PC-9 (cell line): ENCODE measurements at regions not wholly inside any gene's neighbourhood (a gene's known extent, or its start where the extent isn't known, plus 50 kb on each side); places are given as distances from the start of the nearest gene placed in this dataset.

Experiments
- BruUV-seq: library from RNA; stranded (reverse); fragments of 400-500 nt; replicated peaks from 2 replicates; lab custom pipeline; 2021; lab: Mats Ljungman, UMichigan
- CTCF ChIA-PET: fragments of 300-600 bp; sonication (Branson Sonifier 250); formaldehyde crosslinking; loops from one replicate; lab custom pipeline; 2022; ENCODE audit warnings: antibody characterized with exemption; lab: Charles Lee
- POLR2A ChIA-PET: fragments of 300-600 bp; sonication (Branson Sonifier 250); formaldehyde crosslinking; loops from one replicate; lab custom pipeline; 2022; ENCODE audit warnings: antibody characterized with exemption; ENCODE audit not compliant: unreplicated experiment; lab: Charles Lee
- DNase-seq, 2 experiments: peaks; one replicate each; pipeline versions ENCODE4 v3.0.0 to v3.0.0-alpha.2; 2015 to 2022; ENCODE audit warnings: mixed read lengths in 1 of 2
- H2AFZ ChIP-seq: fragments of 200-600 bp; sonication (generic); 2 replicates; pipeline ENCODE4 v1.8.1; 2017; ENCODE audit warnings: antibody characterized with exemption
- H3F3A ChIP-seq: fragments of 200-600 bp; sonication (generic); 2 replicates; pipeline ENCODE4 v1.8.1; 2017; ENCODE audit warnings: antibody characterized with exemption, mild to moderate bottlenecking, low read depth; ENCODE audit not compliant: insufficient read depth
- H3K27ac ChIP-seq: fragments of 200-600 bp; sonication (generic); 2 replicates; pipeline ENCODE4 v1.6.1; 2016; ENCODE audit warnings: mixed run types
- H3K27me3 ChIP-seq: fragments of 200-600 bp; sonication (generic); 2 replicates; pipeline ENCODE4 v1.6.1; 2016; ENCODE audit warnings: low read depth, mixed run types; ENCODE audit not compliant: insufficient read depth
- H3K36me3 ChIP-seq: fragments of 200-600 bp; sonication (generic); 2 replicates; pipeline ENCODE4 v1.6.1; 2016; ENCODE audit warnings: low read depth, mixed run types
- H3K4me1 ChIP-seq: fragments of 200-600 bp; sonication (generic); replicated peaks from 2 replicates; pipeline ENCODE4 v1.6.1; 2016; ENCODE audit warnings: mixed run types; ENCODE audit not compliant: insufficient read depth
- H3K4me2 ChIP-seq: fragments of 200-600 bp; sonication (generic); 2 replicates; pipeline ENCODE4 v1.6.1; 2017; ENCODE audit warnings: mixed run types
- H3K4me3 ChIP-seq: fragments of 200-600 bp; sonication (generic); 2 replicates; pipeline ENCODE4 v1.6.1; 2016; ENCODE audit warnings: mixed run types
- H3K79me2 ChIP-seq: fragments of 200-600 bp; sonication (generic); 2 replicates; pipeline ENCODE4 v1.6.1; 2017; ENCODE audit warnings: low read depth, mixed run types
- H3K9me2 ChIP-seq: fragments of 200-600 bp; sonication (generic); 2 replicates; pipeline ENCODE4 v1.8.1; 2017; ENCODE audit warnings: mild to moderate bottlenecking; ENCODE audit not compliant: insufficient read depth
- H3K9me3 ChIP-seq: fragments of 200-600 bp; sonication (generic); 2 replicates; pipeline ENCODE4 v1.8.1; 2016; ENCODE audit warnings: low read depth; ENCODE audit not compliant: insufficient read depth
- H4K20me1 ChIP-seq: fragments of 200-600 bp; sonication (generic); 2 replicates; pipeline ENCODE4 v1.8.1; 2017; ENCODE audit not compliant: insufficient read depth
- EZH2 ChIP-seq: fragments of 200-600 bp; sonication (generic); IDR thresholded peaks from 2 replicates; pipeline ENCODE4 v1.8.0; 2017; ENCODE audit warnings: antibody characterized with exemption, low read depth
- intact Hi-C: fragments of 100-400 bp; cut with micrococcal nuclease; formaldehyde crosslinking; loops from one replicate; pipeline ENCODE4 v1.10.0; 2022; ENCODE audit not compliant: unreplicated experiment
- TF ChIP-seq, protein P1 (sequence below): fragments of 200-600 bp; sonication (generic); conservative IDR thresholded peaks from 2 replicates; pipeline ENCODE4 v1.6.1; 2017; ENCODE audit warnings: mixed run types, antibody characterized with exemption, mild to moderate bottlenecking, moderate library complexity

- no peak for DNase-seq
- Histone ChIP-seq H3F3A (peaks cover 6% of the 10 kb centered on the region; the same call in 1 of the 2 replicates), H3K79me2 (no peaks in the 10 kb centered on the region), H3K4me1 (no peaks in the 10 kb centered on the region), H3K27me3 (no peaks in the 10 kb centered on the region), H3K9me3 (peaks cover 34% of the 10 kb centered on the region; the same call in 1 of the 2 replicates), H3K4me2 (no peak overlapping the region), H3K27ac (no peak overlapping the region), H4K20me1 (no peaks in the 10 kb centered on the region), H3K4me3 (no peak overlapping the region), H3K9me2 (no peaks in the 10 kb centered on the region), H2AFZ (no peak overlapping the region), H3K36me3 (no peaks in the 10 kb centered on the region)
- intact Hi-C loops: no loop called here
- BruUV-seq: no TSS peak
- ChIA-PET POLR2A (no interaction called here), CTCF (no interaction called here)
- TF ChIP-seq, protein P1, sequence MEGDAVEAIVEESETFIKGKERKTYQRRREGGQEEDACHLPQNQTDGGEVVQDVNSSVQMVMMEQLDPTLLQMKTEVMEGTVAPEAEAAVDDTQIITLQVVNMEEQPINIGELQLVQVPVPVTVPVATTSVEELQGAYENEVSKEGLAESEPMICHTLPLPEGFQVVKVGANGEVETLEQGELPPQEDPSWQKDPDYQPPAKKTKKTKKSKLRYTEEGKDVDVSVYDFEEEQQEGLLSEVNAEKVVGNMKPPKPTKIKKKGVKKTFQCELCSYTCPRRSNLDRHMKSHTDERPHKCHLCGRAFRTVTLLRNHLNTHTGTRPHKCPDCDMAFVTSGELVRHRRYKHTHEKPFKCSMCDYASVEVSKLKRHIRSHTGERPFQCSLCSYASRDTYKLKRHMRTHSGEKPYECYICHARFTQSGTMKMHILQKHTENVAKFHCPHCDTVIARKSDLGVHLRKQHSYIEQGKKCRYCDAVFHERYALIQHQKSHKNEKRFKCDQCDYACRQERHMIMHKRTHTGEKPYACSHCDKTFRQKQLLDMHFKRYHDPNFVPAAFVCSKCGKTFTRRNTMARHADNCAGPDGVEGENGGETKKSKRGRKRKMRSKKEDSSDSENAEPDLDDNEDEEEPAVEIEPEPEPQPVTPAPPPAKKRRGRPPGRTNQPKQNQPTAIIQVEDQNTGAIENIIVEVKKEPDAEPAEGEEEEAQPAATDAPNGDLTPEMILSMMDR: no peak
- TF ChIP-seq EZH2: no peak
Measured at GRCh38 chr1:148315071-148315811, 163.2 kb upstream of the NBPF11 start.

DNA sequence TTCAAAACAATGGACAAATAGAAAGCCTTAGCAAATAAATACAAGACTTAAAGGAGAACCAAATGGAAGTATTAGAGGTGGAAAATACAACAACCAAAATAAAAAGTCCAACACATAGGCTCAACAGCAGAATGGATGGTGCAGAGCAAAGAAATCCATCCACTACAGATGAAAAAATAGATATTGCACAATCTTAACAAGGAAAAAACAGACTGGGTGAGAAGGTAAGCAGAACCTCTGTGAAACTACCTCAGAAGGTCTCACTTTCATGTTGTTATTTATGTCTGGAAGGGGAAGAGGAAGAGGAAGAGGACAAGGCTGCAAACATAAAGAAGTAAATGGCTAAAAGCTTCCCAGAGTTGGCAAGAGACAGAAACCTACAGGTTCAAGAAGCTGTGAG lies 158.7 kb upstream of the NBPF11 start:
- Histone ChIP-seq H3K9me3 (peaks cover 37% of the 10 kb centered on the region; the same call in 1 of the 2 replicates), H3K79me2 (no peaks in the 10 kb centered on the region), H3F3A (no peaks in the 10 kb centered on the region), H2AFZ (no peak overlapping the region), H3K9me2 (no peaks in the 10 kb centered on the region), H3K27me3 (no peaks in the 10 kb centered on the region), H3K27ac (no peak overlapping the region), H3K36me3 (no peaks in the 10 kb centered on the region), H3K4me1 (no peaks in the 10 kb centered on the region), H3K4me2 (no peak overlapping the region), H4K20me1 (no peaks in the 10 kb centered on the region), H3K4me3 (no peak overlapping the region)
- CTCF ChIA-PET: no interaction called here
- TF ChIP-seq, protein P1: no peak
- no peak for TF ChIP-seq EZH2
- DNase-seq: no peak
- BruUV-seq: no TSS peak
- POLR2A ChIA-PET: no interaction called here
- intact Hi-C loops: no loop called here

DNA sequence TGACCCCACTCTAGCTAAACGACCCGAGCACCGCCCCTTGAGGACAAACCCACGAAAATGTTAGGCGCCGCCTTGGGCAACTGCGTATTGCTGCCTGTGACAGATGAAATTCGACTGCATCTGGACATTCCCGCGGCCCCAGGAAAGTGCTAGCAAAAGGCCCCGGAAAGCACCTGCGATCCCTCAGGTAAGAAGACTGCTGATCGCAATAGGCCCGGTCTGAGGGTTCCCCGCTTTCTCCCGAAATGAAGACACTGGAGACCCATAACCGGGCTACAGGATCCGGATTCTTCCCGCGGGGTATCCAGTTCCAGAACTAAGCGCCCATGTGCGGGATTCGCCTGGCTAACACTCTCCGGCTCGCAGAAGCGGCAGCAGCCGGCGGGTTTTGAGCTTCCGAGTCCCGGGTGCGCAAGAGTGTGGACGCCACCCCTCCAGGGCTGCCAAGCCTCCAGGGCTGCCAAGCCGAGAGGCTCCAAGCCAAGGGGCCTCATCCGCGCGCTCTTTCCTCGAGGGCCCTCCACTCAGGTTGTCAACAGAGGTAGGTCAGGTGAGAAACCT lies 157.9 kb upstream of the NBPF11 start:
- no peak overlapping the region for H3K27ac ChIP-seq
- no peaks in the 10 kb centered on the region for H4K20me1 ChIP-seq
- peaks cover 37% of the 10 kb centered on the region; the same call in 1 of the 2 replicates for H3K9me3 ChIP-seq
- TF ChIP-seq, protein P1: no peak
- TF ChIP-seq EZH2: no peak
- peaks cover 3% of the 10 kb centered on the region for H3K4me1 ChIP-seq
- no peak overlapping the region for H2AFZ ChIP-seq
- no peak for DNase-seq
- H3K9me2 ChIP-seq: no peaks in the 10 kb centered on the region
- no peak overlapping the region for H3K4me3 ChIP-seq
- no peaks in the 10 kb centered on the region for H3K36me3 ChIP-seq
- ChIA-PET POLR2A (no interaction called here), CTCF (no interaction called here)
- H3K79me2 ChIP-seq: no peaks in the 10 kb centered on the region
- no peak overlapping the region for H3K4me2 ChIP-seq
- no peaks in the 10 kb centered on the region for H3K27me3 ChIP-seq
- no peaks in the 10 kb centered on the region for H3F3A ChIP-seq
- intact Hi-C loops: no loop called here
- BruUV-seq: no TSS peak
